ENCODE measurements at regions not wholly inside any gene's neighbourhood (a gene's known extent, or its start where the extent isn't known, plus 50 kb on each side); places are given as distances from the start of the nearest gene placed in this dataset.

GRCh38 chr2:7473135-7473771, 556.0 kb downstream of the RNF144A start:
- Histone ChIP-seq H3K27me3 (no peaks in the 10 kb centered on the region), H3K4me3 (no peak overlapping the region), H3K4me1 (no peaks in the 10 kb centered on the region), H3K27ac (no peak overlapping the region), H3K9me3 (no peaks in the 10 kb centered on the region), H3K36me3 (no peaks in the 10 kb centered on the region)
- intact Hi-C loops (cut with DNase I) = no loop called here
- FAIRE-seq = no peak
- no peak for DNase-seq
- 52 to 60% methylated on average over 7 of the region's 7 CpGs for WGBS, 2 donors
- no peak for TF ChIP-seq CTCF (IDR thresholded peaks at IDR 0.05)
- no peak for ATAC-seq

GRCh38 chr2:7476371-7476770, 559.2 kb downstream of the RNF144A start:
- no peaks in the 10 kb centered on the region for H3K4me1 ChIP-seq
- H3K9me3 ChIP-seq = no peaks in the 10 kb centered on the region
- no peak overlapping the region for H3K4me3 ChIP-seq
- no peaks in the 10 kb centered on the region for H3K27me3 ChIP-seq
- no peak overlapping the region for H3K27ac ChIP-seq
- ATAC-seq (no peak), FAIRE-seq (no peak), DNase-seq (no peak)
- intact Hi-C loops (cut with DNase I) = no loop called here
- no peaks in the 10 kb centered on the region for H3K36me3 ChIP-seq
- no peak for TF ChIP-seq CTCF (IDR thresholded peaks at IDR 0.05)

GRCh38 chr2:7479603-7480002, 562.4 kb downstream of the RNF144A start:
- no peaks in the 10 kb centered on the region for H3K36me3 ChIP-seq
- intact Hi-C loops (cut with DNase I) = no loop called here
- H3K27ac ChIP-seq = no peak overlapping the region
- no peak overlapping the region for H3K4me3 ChIP-seq
- FAIRE-seq (no peak), ATAC-seq (no peak), DNase-seq (no peak)
- H3K4me1 ChIP-seq = no peaks in the 10 kb centered on the region
- H3K27me3 ChIP-seq = no peaks in the 10 kb centered on the region
- TF ChIP-seq CTCF (IDR thresholded peaks at IDR 0.05) = no peak
- H3K9me3 ChIP-seq = no peaks in the 10 kb centered on the region

GRCh38 chr2:7480431-7480830, 563.2 kb downstream of the RNF144A start:
- TF ChIP-seq CTCF (IDR thresholded peaks at IDR 0.05) = no peak
- Histone ChIP-seq H3K4me3 (no peak overlapping the region), H3K4me1 (no peaks in the 10 kb centered on the region), H3K36me3 (no peaks in the 10 kb centered on the region), H3K27me3 (no peaks in the 10 kb centered on the region), H3K9me3 (no peaks in the 10 kb centered on the region), H3K27ac (no peak overlapping the region)
- ATAC-seq (no peak), DNase-seq (no peak), FAIRE-seq (no peak)
- intact Hi-C loops (cut with DNase I) = no loop called here

- ATAC-seq (no peak), DNase-seq (no peak), FAIRE-seq (no peak)
- no peaks in the 10 kb centered on the region for H3K27me3 ChIP-seq
- intact Hi-C loops (cut with DNase I) = no loop called here
- H3K27ac ChIP-seq = no peak overlapping the region
- no peaks in the 10 kb centered on the region for H3K9me3 ChIP-seq
- H3K4me3 ChIP-seq = no peak overlapping the region
- H3K4me1 ChIP-seq = no peaks in the 10 kb centered on the region
- H3K36me3 ChIP-seq = no peaks in the 10 kb centered on the region
- no peak for TF ChIP-seq CTCF (IDR thresholded peaks at IDR 0.05)
- WGBS, 2 donors = 72 to 78% methylated on average over 5 of the region's 5 CpGs
These were observed 573.5 kb downstream of the RNF144A start for GRCh38 chr2:7490672-7491071.
